Left cardiac atrium (tissue), 4 donors: ENCODE measurements at regions not wholly inside any gene's neighbourhood (a gene's known extent, or its start where the extent isn't known, plus 50 kb on each side); places are given as distances from the start of the nearest gene placed in this dataset.

Source experiments
- ATAC-seq, 2 donors: fragments of 200-7000 bp; cut with Tn5 transposase; one replicate each; pipeline ENCODE4 v1.9.1; 2020; ENCODE audit warnings: mild to moderate bottlenecking in 2 of 2, moderate library complexity in 2 of 2
- DNase-seq: peaks from one replicate; pipeline ENCODE4 v3.0.0-alpha.2; 2020
- intact Hi-C, 2 donors: fragments of 100-400 bp; cut with DNase I; formaldehyde crosslinking; loops; one replicate each; pipeline versions ENCODE4 v1.14.1 to v1.15.1; 2022 to 2023
- donor health status: DM: no; HTN: yes; CAD: no.
- donor health status: DM: no; HTN: yes; CAD: no; lungs with severe emphysema.
- donor health status: DM: yes; HTN: yes; CAD: no.
- donor health status: Dilated cardiomyopathy.

- DNase-seq: no peak
- no peak for ATAC-seq
- intact Hi-C loops: no loop called here
These were observed 355.3 kb downstream of the NFIB start for GRCh38 chr9:13958672-13959071.

GRCh38 chr9:13957089-13957488 lies 356.9 kb downstream of the NFIB start:
- DNase-seq (no peak), ATAC-seq (no peak)
- intact Hi-C loops: no loop called here

GRCh38 chr9:13956107-13956506 lies 357.8 kb downstream of the NFIB start:
- DNase-seq (no peak), ATAC-seq (no peak)
- intact Hi-C loops: no loop called here

- ATAC-seq (no peak), DNase-seq (no peak)
- intact Hi-C loops: no loop called here
These were observed 361.0 kb downstream of the NFIB start for GRCh38 chr9:13952906-13953305.

GRCh38 chr9:13948037-13948436 lies 365.9 kb downstream of the NFIB start:
- ATAC-seq: no peak
- intact Hi-C loops: no loop called here
- DNase-seq: no peak

- intact Hi-C loops: no loop called here
- DNase-seq: no peak
- ATAC-seq: no peak
These were observed 370.8 kb downstream of the NFIB start for GRCh38 chr9:13943176-13943575.

- peak in 1 of 2 donors; percentile 98 for ATAC-seq
- intact Hi-C loops: no loop called here
- DNase-seq: peak; percentile 25
These were observed 371.2 kb downstream of the NFIB start for GRCh38 chr9:13942695-13943094.

- DNase-seq: no peak
- ATAC-seq: peak in 1 of 2 donors; percentile 7
- intact Hi-C loops: no loop called here
These were observed 371.7 kb downstream of the NFIB start for GRCh38 chr9:13942201-13942600.

GRCh38 chr9:13941714-13942113 lies 372.2 kb downstream of the NFIB start:
- DNase-seq (no peak), ATAC-seq (peak in 1 of 2 donors; percentile 13)
- intact Hi-C loops: no loop called here

- ATAC-seq (no peak), DNase-seq (no peak)
- intact Hi-C loops: no loop called here
These were observed 374.0 kb downstream of the NFIB start for GRCh38 chr9:13939701-13940490.

- DNase-seq: no peak
- ATAC-seq: peak; percentile 71 to 75
- intact Hi-C loops: no loop called here
These were observed 374.8 kb downstream of the NFIB start for GRCh38 chr9:13939134-13939533.

- DNase-seq (no peak), ATAC-seq (no peak)
- intact Hi-C loops: no loop called here
These were observed 379.5 kb downstream of the NFIB start for GRCh38 chr9:13934416-13934815.

- intact Hi-C loops: no loop called here
- DNase-seq: no peak
- ATAC-seq: no peak
These were observed 380.7 kb downstream of the NFIB start for GRCh38 chr9:13933268-13933656.

- peak in 1 of 2 donors; percentile 67 for ATAC-seq
- intact Hi-C loops: no loop called here
These were observed 381.2 kb downstream of the NFIB start for GRCh38 chr9:13932528-13933267.

GRCh38 chr9:13929013-13929412 lies 384.9 kb downstream of the NFIB start:
- no peak for ATAC-seq
- DNase-seq: no peak
- intact Hi-C loops: no loop called here

More at GRCh38 chr9:13932528-13933267, 381.2 kb downstream of the NFIB start:
- no peak for DNase-seq

GRCh38 chr9:13923381-13923780 lies 390.6 kb downstream of the NFIB start:
- intact Hi-C loops: no loop called here
- no peak for ATAC-seq

GRCh38 chr9:13920557-13920956 lies 393.4 kb downstream of the NFIB start:
- ATAC-seq: no peak
- intact Hi-C loops: no loop called here
- DNase-seq: no peak

More at GRCh38 chr9:13923381-13923780, 390.6 kb downstream of the NFIB start:
- no peak for DNase-seq

- DNase-seq (no peak), ATAC-seq (no peak)
- intact Hi-C loops: loop anchor here in 1 of 2 donors (10.0 kb wide), 1 partner anchor 45 kb away; no protein-coding TSS in a partner anchor
These were observed 394.5 kb downstream of the NFIB start for GRCh38 chr9:13919401-13919800.

GRCh38 chr9:13917534-13917933 lies 396.4 kb downstream of the NFIB start:
- no peak for ATAC-seq
- intact Hi-C loops: loop anchor here in 1 of 2 donors (10.0 kb wide), 1 partner anchor 47 kb away; no protein-coding TSS in a partner anchor
- DNase-seq: no peak

- ATAC-seq (peak in 1 of 2 donors; percentile 29), DNase-seq (no peak)
- intact Hi-C loops: loop anchor here in 1 of 2 donors (10.0 kb wide), 1 partner anchor 49 kb away; no protein-coding TSS in a partner anchor
These were observed 398.2 kb downstream of the NFIB start for GRCh38 chr9:13915591-13916301.
